Ammon's horn (tissue), 1 donor: ENCODE measurements at regions not wholly inside any gene's neighbourhood (a gene's known extent, or its start where the extent isn't known, plus 50 kb on each side); places are given as distances from the start of the nearest gene placed in this dataset.
"Not testable (repeated sequence)": the region's sequence is repeated elsewhere in the genome, so short reads cannot be mapped to it uniquely, and the experiment has no call there.

ENCODE experiments used
- DNase-seq: peaks from one replicate; pipeline ENCODE4 v3.0.0-alpha.2; 2016; ENCODE audit warnings: low spot score

- no peak for DNase-seq
Measured at GRCh38 chr7:21317966-21318915, 109.6 kb upstream of the SP4 start.

GRCh38 chr7:21318916-21319270, 109.0 kb upstream of the SP4 start:
- DNase-seq, result no peak

GRCh38 chr7:21326241-21326640, 101.6 kb upstream of the SP4 start:
- DNase-seq, result no peak

- no peak for DNase-seq
Measured at GRCh38 chr7:21326921-21327320, 101.0 kb upstream of the SP4 start.

GRCh38 chr7:21327422-21328409, 100.2 kb upstream of the SP4 start:
- DNase-seq, result no peak

GRCh38 chr7:21330462-21331178, 97.3 kb upstream of the SP4 start:
- no peak for DNase-seq

GRCh38 chr7:21334906-21335305, 93.0 kb upstream of the SP4 start:
- DNase-seq, result no peak

GRCh38 chr7:21336743-21337142, 91.1 kb upstream of the SP4 start:
- no peak for DNase-seq

GRCh38 chr7:21338728-21339164, 89.1 kb upstream of the SP4 start:
- no peak for DNase-seq

GRCh38 chr7:21344900-21345299, 83.0 kb upstream of the SP4 start:
- DNase-seq, result not testable (repeated sequence)

GRCh38 chr7:21345361-21345760, 82.5 kb upstream of the SP4 start:
- no peak for DNase-seq

- no peak for DNase-seq
Measured at GRCh38 chr7:21346297-21346696, 81.6 kb upstream of the SP4 start.

GRCh38 chr7:21352540-21353387, 75.1 kb upstream of the SP4 start:
- DNase-seq, result peak; percentile 38

- DNase-seq, result no peak
Measured at GRCh38 chr7:21353388-21353780, 74.5 kb upstream of the SP4 start.

GRCh38 chr7:21354284-21354683, 73.6 kb upstream of the SP4 start:
- DNase-seq, result no peak

GRCh38 chr7:21355406-21355874, 72.4 kb upstream of the SP4 start:
- DNase-seq, result no peak

- no peak for DNase-seq
Measured at GRCh38 chr7:21356616-21357015, 71.3 kb upstream of the SP4 start.

- no peak for DNase-seq
Measured at GRCh38 chr7:21357151-21358097, 70.5 kb upstream of the SP4 start.

- no peak for DNase-seq
Measured at GRCh38 chr7:21358648-21359047, 69.2 kb upstream of the SP4 start.

- no peak for DNase-seq
Measured at GRCh38 chr7:21359163-21359562, 68.7 kb upstream of the SP4 start.
